KMS-11 (cell line): ENCODE measurements at regions not wholly inside any gene's neighbourhood (a gene's known extent, or its start where the extent isn't known, plus 50 kb on each side); places are given as distances from the start of the nearest gene placed in this dataset.

ENCODE experiments used
- H2AFZ ChIP-seq: fragments of 200-600 bp; sonication (generic); 2 replicates; pipeline ENCODE4 v1.6.1; 2016; ENCODE audit warnings: antibody characterized with exemption, mixed run types, low read depth
- H3K27ac ChIP-seq: fragments of 200-600 bp; sonication (generic); 2 replicates; pipeline ENCODE4 v1.6.1; 2016; ENCODE audit warnings: mild to moderate bottlenecking, mixed run types
- H3K27me3 ChIP-seq: fragments of 200-600 bp; sonication (generic); 2 replicates; pipeline ENCODE4 v1.6.1; 2017; ENCODE audit warnings: mild to moderate bottlenecking, low read depth, mixed run types, moderate library complexity; ENCODE audit not compliant: insufficient read depth
- H3K36me3 ChIP-seq: fragments of 200-600 bp; sonication (generic); 2 replicates; pipeline ENCODE4 v1.6.1; 2017; ENCODE audit warnings: mild to moderate bottlenecking, mixed run types; ENCODE audit not compliant: insufficient read depth
- H3K4me1 ChIP-seq: fragments of 200-600 bp; sonication (generic); 2 replicates; pipeline ENCODE4 v1.6.1; 2016; ENCODE audit warnings: mild to moderate bottlenecking, low read depth, mixed run types; ENCODE audit not compliant: poor library complexity, severe bottlenecking
- H3K4me2 ChIP-seq: fragments of 200-600 bp; sonication (generic); 2 replicates; pipeline ENCODE4 v1.7.0; 2016; ENCODE audit warnings: mild to moderate bottlenecking, mixed run types
- H3K4me3 ChIP-seq: fragments of 200-600 bp; sonication (generic); IDR thresholded peaks from 2 replicates; pipeline ENCODE4 v1.6.1; 2017; ENCODE audit warnings: low read depth, low read length, mixed read lengths; ENCODE audit not compliant: insufficient read depth
- H3K79me2 ChIP-seq: fragments of 200-600 bp; sonication (generic); 2 replicates; pipeline ENCODE4 v1.6.1; 2016; ENCODE audit warnings: low read depth, mixed run types; ENCODE audit not compliant: insufficient read depth
- H3K9ac ChIP-seq: fragments of 200-600 bp; sonication (generic); 2 replicates; pipeline ENCODE4 v1.6.1; 2016; ENCODE audit warnings: mild to moderate bottlenecking, mixed run types
- H4K20me1 ChIP-seq: fragments of 200-600 bp; sonication (generic); 2 replicates; pipeline ENCODE4 v1.6.1; 2016; ENCODE audit warnings: mild to moderate bottlenecking, mixed run types; ENCODE audit not compliant: insufficient read depth
- TF ChIP-seq, protein P1 (sequence below): fragments of 200-600 bp; sonication (generic); conservative IDR thresholded peaks from 2 replicates; pipeline ENCODE4 v1.6.1; 2017; ENCODE audit warnings: low read depth, mild to moderate bottlenecking, antibody characterized with exemption, low read length, moderate library complexity, mixed read lengths

DNA sequence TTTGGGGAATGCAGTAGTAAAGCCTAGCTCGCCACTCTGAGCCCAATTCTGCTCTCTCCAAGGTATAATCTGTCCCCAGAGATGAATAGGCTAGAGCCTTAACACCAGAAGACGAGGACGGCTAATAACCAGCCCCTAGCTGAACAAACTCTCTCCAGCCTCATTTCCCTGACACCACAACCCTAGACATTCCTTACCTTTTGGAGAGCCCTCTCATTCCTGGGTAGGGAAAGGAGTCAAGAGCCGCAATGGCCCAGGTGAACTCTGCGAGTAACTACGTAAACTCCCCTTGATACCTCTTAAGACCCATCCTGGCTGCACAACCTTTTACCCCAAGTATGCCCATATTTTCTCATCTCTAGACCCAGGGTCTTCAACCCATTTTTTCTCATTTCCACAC, 722.9 kb downstream of the BCL11A start:
- Histone ChIP-seq H3K79me2 (no peaks in the 10 kb centered on the region), H3K4me3 (no peak overlapping the region), H3K36me3 (no peaks in the 10 kb centered on the region), H2AFZ (no peak overlapping the region), H3K4me2 (no peak overlapping the region), H3K4me1 (no peaks in the 10 kb centered on the region), H3K27ac (no peak overlapping the region), H4K20me1 (no peaks in the 10 kb centered on the region), H3K9ac (no peak overlapping the region), H3K27me3 (no peaks in the 10 kb centered on the region)
- TF ChIP-seq, protein P1, sequence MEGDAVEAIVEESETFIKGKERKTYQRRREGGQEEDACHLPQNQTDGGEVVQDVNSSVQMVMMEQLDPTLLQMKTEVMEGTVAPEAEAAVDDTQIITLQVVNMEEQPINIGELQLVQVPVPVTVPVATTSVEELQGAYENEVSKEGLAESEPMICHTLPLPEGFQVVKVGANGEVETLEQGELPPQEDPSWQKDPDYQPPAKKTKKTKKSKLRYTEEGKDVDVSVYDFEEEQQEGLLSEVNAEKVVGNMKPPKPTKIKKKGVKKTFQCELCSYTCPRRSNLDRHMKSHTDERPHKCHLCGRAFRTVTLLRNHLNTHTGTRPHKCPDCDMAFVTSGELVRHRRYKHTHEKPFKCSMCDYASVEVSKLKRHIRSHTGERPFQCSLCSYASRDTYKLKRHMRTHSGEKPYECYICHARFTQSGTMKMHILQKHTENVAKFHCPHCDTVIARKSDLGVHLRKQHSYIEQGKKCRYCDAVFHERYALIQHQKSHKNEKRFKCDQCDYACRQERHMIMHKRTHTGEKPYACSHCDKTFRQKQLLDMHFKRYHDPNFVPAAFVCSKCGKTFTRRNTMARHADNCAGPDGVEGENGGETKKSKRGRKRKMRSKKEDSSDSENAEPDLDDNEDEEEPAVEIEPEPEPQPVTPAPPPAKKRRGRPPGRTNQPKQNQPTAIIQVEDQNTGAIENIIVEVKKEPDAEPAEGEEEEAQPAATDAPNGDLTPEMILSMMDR, result no peak

DNA sequence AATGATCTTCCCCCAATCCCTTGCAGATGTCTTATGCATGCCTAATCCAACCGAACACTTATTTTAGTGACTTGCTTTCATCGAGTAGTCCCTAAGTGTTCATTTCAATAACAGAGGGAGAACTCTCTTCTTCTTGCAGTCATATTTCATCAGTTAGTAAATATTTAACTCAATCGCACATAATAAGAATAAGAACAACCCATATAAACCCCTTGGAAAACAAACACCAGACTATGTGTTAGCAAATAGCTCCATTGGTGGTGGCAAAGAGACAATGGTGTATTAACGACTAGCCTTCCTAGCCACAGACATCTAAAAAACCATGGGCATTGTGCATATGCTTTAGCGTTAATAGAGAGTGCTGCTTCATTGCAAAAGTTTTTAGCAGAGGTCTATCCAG, 725.8 kb downstream of the BCL11A start:
- Histone ChIP-seq H3K9ac (no peak overlapping the region), H3K36me3 (no peaks in the 10 kb centered on the region), H3K4me2 (no peak overlapping the region), H4K20me1 (no peaks in the 10 kb centered on the region), H3K27me3 (no peaks in the 10 kb centered on the region), H3K4me1 (no peaks in the 10 kb centered on the region), H3K79me2 (no peaks in the 10 kb centered on the region), H2AFZ (no peak overlapping the region), H3K27ac (no peak overlapping the region), H3K4me3 (no peak overlapping the region)
- TF ChIP-seq, protein P1, result no peak

DNA sequence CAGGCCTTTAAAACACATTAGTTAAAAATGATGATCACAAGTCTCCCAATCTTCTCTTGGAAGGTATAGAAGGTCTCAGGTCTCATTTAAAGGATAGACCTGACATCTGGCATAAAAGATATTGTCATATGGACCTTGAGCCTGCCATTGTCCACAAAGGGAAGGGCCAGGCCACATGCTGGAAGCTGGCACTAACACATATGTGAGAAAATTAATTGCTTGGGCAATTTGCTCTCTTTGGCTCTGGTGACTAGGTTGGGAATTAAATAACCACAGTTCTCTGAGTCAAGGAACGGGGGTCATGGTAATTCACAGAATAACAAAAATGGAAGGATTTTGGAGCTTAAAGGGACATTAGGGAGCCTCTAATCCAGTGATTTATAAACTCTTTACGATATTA, 727.3 kb downstream of the BCL11A start:
- H3K4me2 ChIP-seq, result no peak overlapping the region
- H3K4me3 ChIP-seq, result no peak overlapping the region
- H3K27me3 ChIP-seq, result no peaks in the 10 kb centered on the region
- no peaks in the 10 kb centered on the region for H3K79me2 ChIP-seq
- TF ChIP-seq, protein P1, result no peak
- H3K27ac ChIP-seq, result no peak overlapping the region
- no peak overlapping the region for H2AFZ ChIP-seq
- no peak overlapping the region for H3K9ac ChIP-seq
- no peaks in the 10 kb centered on the region for H3K4me1 ChIP-seq
- H4K20me1 ChIP-seq, result no peaks in the 10 kb centered on the region
- no peaks in the 10 kb centered on the region for H3K36me3 ChIP-seq

DNA sequence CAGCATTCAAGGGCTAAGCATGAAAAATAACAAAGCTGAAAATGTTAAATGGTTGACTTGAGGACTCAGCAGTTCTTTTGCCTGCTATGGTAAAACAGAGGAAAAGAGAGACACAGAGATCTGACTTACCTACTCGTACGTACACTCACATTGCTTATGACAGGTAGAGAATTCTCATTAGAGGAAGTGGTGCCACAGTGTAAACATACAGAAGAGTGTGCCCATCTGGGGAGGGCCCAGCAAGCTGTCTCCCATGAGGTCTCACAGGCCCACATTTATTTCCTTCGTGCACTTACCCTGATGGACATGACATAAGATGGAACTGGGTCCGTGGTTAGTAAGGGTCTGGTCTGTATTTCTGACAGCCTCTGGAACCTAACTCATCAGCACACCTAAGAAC, 729.1 kb downstream of the BCL11A start:
- no peak overlapping the region for H3K9ac ChIP-seq
- H3K4me1 ChIP-seq, result no peaks in the 10 kb centered on the region

More for the DNA sequence above, 729.1 kb downstream of the BCL11A start:
- Histone ChIP-seq H4K20me1 (no peaks in the 10 kb centered on the region), H3K4me2 (no peak overlapping the region), H3K4me3 (no peak overlapping the region), H3K36me3 (no peaks in the 10 kb centered on the region), H3K79me2 (no peaks in the 10 kb centered on the region), H3K27ac (no peak overlapping the region), H3K27me3 (no peaks in the 10 kb centered on the region), H2AFZ (no peak overlapping the region)
- TF ChIP-seq, protein P1, result no peak
